Lower leg skin (tissue), 4 donors: ENCODE measurements at regions not wholly inside any gene's neighbourhood (a gene's known extent, or its start where the extent isn't known, plus 50 kb on each side); places are given as distances from the start of the nearest gene placed in this dataset.

Source experiments
- DNase-seq, 2 donors: peaks; one replicate each; pipeline ENCODE4 v3.0.0-alpha.2; 2019; ENCODE audit warnings: low spot score in 2 of 2
- H3K4me3 ChIP-seq: fragments of 200-600 bp; sonication (generic); 2 replicates; pipeline ENCODE4 v1.5.1; 2017; ENCODE audit warnings: mild to moderate bottlenecking, low read depth; ENCODE audit not compliant: poor library complexity, severe bottlenecking
- POLR2A ChIP-seq, 2 donors: fragments of 450-650 bp; IDR thresholded peaks; one replicate each; pipeline ENCODE4 v1.6.1; 2016 to 2017; ENCODE audit warnings: antibody characterized with exemption in 2 of 2, mild to moderate bottlenecking in 1 of 2, moderate library complexity in 1 of 2
- WGBS, 2 donors: methylation state at CpG; one replicate each; pipeline ENCODE4 v1.1.5; 2018; 5-methylcytosine and 5-hydroxymethylcytosine counted together
- intact Hi-C: fragments of 100-400 bp; cut with DNase I; formaldehyde crosslinking; loops from one replicate; pipeline ENCODE4 v1.15.0; 2023; ENCODE audit warnings: low total_unique reads
- TF ChIP-seq, protein P1 (sequence below), 3 donors: fragments of 450-650 bp; IDR thresholded peaks; one replicate each; pipeline ENCODE4 v1.5.1; 2016; ENCODE audit warnings: antibody characterized with exemption in 3 of 3, mild to moderate bottlenecking in 3 of 3, moderate library complexity in 2 of 3

DNA sequence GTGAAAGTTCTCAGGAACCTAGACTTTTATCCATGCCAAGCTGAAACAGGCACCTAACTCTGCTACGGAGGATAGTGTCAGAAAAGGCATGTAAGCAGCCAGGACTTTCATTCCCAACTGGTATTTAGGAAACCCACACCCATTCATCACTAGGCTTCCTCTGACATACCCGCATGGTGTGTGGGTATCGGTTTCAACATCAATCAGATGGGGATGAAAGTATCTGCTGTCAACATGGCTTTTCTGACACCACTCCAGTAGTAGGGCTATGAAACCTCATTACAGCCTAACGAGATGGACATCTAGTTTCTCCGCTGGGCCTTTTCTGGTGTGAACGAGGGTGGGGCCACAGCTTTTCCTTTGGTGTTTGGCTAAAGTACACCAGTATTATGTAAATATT lies 1178.3 kb downstream of the CDH11 start:
- TF ChIP-seq POLR2A (IDR thresholded peaks at IDR 0.05): no peak
- no peak for DNase-seq
- intact Hi-C loops: no loop called here
- no peak overlapping the region for H3K4me3 ChIP-seq
- WGBS, 2 donors: 85 to 88% methylated on average over 6 of the region's 6 CpGs

DNA sequence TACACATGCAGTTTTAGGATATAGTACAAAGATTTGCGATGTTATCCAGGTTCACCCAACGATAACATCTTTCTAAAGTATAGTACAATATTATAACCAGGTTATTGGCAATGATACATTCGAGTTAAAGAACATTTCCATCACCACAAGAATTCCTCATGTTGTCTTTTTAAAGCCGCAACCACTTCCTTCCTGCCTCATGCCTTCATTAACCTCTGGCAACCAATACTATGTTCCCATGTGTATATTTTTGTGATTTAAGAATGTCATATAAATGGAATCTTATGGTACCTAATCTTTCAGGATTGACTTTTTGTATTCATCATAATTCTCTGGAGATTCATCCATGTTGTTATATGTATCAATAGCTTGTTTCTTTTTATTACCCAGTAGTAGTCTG lies 1183.2 kb downstream of the CDH11 start:
- TF ChIP-seq, protein P1, sequence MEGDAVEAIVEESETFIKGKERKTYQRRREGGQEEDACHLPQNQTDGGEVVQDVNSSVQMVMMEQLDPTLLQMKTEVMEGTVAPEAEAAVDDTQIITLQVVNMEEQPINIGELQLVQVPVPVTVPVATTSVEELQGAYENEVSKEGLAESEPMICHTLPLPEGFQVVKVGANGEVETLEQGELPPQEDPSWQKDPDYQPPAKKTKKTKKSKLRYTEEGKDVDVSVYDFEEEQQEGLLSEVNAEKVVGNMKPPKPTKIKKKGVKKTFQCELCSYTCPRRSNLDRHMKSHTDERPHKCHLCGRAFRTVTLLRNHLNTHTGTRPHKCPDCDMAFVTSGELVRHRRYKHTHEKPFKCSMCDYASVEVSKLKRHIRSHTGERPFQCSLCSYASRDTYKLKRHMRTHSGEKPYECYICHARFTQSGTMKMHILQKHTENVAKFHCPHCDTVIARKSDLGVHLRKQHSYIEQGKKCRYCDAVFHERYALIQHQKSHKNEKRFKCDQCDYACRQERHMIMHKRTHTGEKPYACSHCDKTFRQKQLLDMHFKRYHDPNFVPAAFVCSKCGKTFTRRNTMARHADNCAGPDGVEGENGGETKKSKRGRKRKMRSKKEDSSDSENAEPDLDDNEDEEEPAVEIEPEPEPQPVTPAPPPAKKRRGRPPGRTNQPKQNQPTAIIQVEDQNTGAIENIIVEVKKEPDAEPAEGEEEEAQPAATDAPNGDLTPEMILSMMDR (IDR thresholded peaks at IDR 0.05): no peak
- no peak for TF ChIP-seq POLR2A (IDR thresholded peaks at IDR 0.05)
- 53 to 61% methylated on average over 4 of the region's 4 CpGs for WGBS, 2 donors
- intact Hi-C loops: no loop called here

DNA sequence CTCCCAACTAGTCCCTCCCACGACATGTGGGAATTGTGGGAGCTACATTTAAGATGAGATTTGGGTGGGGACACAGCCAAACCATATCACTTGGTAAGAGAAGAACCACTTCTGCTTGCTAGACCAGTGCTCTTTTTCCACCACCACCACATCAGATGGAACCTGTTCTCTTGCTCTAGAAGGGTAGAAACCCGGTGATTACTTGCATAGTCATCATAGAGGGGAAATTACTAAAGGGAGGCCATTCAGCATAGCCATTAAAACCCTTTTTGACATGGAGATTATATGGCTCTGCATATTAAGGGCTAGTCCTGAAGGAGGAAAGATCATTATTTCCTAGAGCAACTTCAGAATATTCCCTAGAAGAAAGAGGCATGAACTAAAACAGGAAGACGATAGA lies 1188.0 kb downstream of the CDH11 start:
- DNase-seq: no peak
- no peak for TF ChIP-seq POLR2A (IDR thresholded peaks at IDR 0.05)
- TF ChIP-seq, protein P1 (IDR thresholded peaks at IDR 0.05): no peak
- no peak overlapping the region for H3K4me3 ChIP-seq
- intact Hi-C loops: no loop called here
- 69 to 81% methylated on average over 3 of the region's 3 CpGs for WGBS, 2 donors

More for the DNA sequence above, 1183.2 kb downstream of the CDH11 start:
- H3K4me3 ChIP-seq: no peak overlapping the region
- DNase-seq: no peak

DNA sequence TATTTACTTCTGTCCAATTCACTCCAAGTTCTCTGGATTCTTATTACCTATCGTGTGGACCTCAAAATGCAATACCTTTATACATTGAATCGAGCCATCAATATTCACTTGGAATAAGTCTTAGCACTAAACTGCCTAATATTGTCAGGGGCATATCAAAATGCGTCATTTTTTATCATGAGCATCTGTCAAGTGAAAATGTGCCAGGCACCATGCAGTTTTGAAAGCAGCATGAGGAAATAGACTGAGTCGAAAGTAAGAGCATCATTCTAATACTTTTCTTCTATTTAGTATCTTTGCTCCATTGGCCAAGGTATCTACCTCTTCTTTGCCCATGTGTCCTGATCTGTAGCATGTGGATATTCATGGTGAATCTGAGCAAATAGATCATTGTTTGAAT lies 1193.4 kb downstream of the CDH11 start:
- TF ChIP-seq, protein P1 (IDR thresholded peaks at IDR 0.05): no peak
- TF ChIP-seq POLR2A (IDR thresholded peaks at IDR 0.05): no peak
- no peak overlapping the region for H3K4me3 ChIP-seq
- intact Hi-C loops: no loop called here
- no peak for DNase-seq
- WGBS, 2 donors: 84 to 89% methylated on average over 4 of the region's 4 CpGs

DNA sequence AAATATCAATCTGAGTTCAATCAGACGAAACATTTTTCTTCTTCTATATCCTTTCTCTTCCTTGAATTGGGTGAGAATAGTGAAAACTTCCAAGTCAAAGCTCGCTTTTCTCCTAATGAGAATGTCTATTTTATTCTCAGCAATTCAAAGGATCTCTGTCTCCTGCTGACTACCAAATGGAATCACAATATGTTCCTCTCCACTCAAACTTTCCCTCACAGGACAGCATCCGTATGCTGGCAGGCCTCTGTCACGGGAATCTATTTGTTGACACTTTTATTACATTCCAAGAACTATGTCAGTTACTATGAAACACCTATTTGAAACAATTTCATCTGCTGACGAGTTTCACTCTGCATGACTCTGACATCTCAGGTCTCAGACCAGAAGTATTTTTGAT lies 1196.6 kb downstream of the CDH11 start:
- no peak for DNase-seq
- intact Hi-C loops: no loop called here
- no peak overlapping the region for H3K4me3 ChIP-seq
- TF ChIP-seq, protein P1 (IDR thresholded peaks at IDR 0.05): no peak
- no peak for TF ChIP-seq POLR2A (IDR thresholded peaks at IDR 0.05)
- 77 to 83% methylated on average over 5 of the region's 5 CpGs for WGBS, 2 donors

DNA sequence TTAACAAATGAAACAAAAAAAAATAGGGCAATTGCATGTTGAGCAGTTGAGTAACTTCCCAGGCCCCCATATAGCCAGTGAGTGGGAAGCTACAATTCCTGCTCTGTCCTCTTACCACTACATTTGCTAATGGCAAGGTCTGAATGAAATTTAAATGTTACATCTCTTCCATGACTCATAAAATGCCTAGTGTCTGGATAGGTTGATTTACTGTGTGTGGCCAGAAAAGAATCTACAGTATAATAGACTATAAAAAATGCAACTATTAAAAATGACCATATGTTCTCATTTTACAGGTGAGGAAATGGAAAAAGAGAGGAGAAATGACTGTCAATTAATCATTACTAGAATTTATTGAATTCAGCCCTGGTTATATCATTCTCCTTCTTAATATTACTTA lies 1199.3 kb downstream of the CDH11 start:
- DNase-seq: no peak
- no peak for TF ChIP-seq POLR2A (IDR thresholded peaks at IDR 0.05)
- TF ChIP-seq, protein P1 (IDR thresholded peaks at IDR 0.05): no peak
- intact Hi-C loops: no loop called here
- no peak overlapping the region for H3K4me3 ChIP-seq
